Loucy (cell line): ENCODE measurements at regions not wholly inside any gene's neighbourhood (a gene's known extent, or its start where the extent isn't known, plus 50 kb on each side); places are given as distances from the start of the nearest gene placed in this dataset.

ENCODE experiments used
- H2AFZ ChIP-seq: fragments of 200-600 bp; sonication (generic); 2 replicates; pipeline ENCODE4 v1.6.0; 2016; ENCODE audit warnings: antibody characterized with exemption, mild to moderate bottlenecking, low read length, moderate library complexity
- H3F3A ChIP-seq: fragments of 200-600 bp; 2 replicates; pipeline ENCODE4 v1.6.0; 2016; ENCODE audit warnings: antibody characterized with exemption, low read depth, mild to moderate bottlenecking
- H3K27me3 ChIP-seq: fragments of 200-600 bp; sonication (generic); 2 replicates; pipeline ENCODE4 v1.6.1; 2014; ENCODE audit warnings: low read length, mild to moderate bottlenecking; ENCODE audit not compliant: insufficient read depth, poor library complexity, severe bottlenecking
- H3K36me3 ChIP-seq: fragments of 200-600 bp; sonication (generic); 2 replicates; pipeline ENCODE4 v1.6.1; 2016; ENCODE audit warnings: low read length; ENCODE audit not compliant: insufficient read depth
- H3K4me1 ChIP-seq: fragments of 200-600 bp; sonication (generic); 2 replicates; pipeline ENCODE4 v1.5.1; 2014; ENCODE audit warnings: low read length, mild to moderate bottlenecking; ENCODE audit not compliant: insufficient read depth, poor library complexity, severe bottlenecking
- H3K4me2 ChIP-seq: fragments of 200-600 bp; sonication (generic); 2 replicates; pipeline ENCODE4 v1.6.0; 2014; ENCODE audit warnings: antibody characterized with exemption, low read length, low read depth, mild to moderate bottlenecking; ENCODE audit not compliant: poor library complexity, severe bottlenecking
- H3K4me3 ChIP-seq: fragments of 200-600 bp; sonication (generic); 2 replicates; pipeline ENCODE4 v1.5.1; 2014; ENCODE audit warnings: low read length, mild to moderate bottlenecking, mixed read lengths; ENCODE audit not compliant: poor library complexity, severe bottlenecking
- H3K79me2 ChIP-seq: fragments of 200-600 bp; sonication (generic); 2 replicates; pipeline ENCODE4 v1.6.1; 2014; ENCODE audit warnings: low read length; ENCODE audit not compliant: insufficient read depth
- H3K9ac ChIP-seq: fragments of 200-600 bp; sonication (generic); 2 replicates; pipeline ENCODE4 v1.6.0; 2014; ENCODE audit warnings: mild to moderate bottlenecking, low read depth, low read length, moderate library complexity; ENCODE audit not compliant: poor library complexity, severe bottlenecking
- H3K9me2 ChIP-seq: fragments of 200-600 bp; sonication (generic); replicated peaks from 2 replicates; pipeline ENCODE4 v1.6.1; 2016; ENCODE audit warnings: low read depth, low read length, mixed read lengths
- H3K9me3 ChIP-seq: fragments of 200-600 bp; sonication (generic); 2 replicates; pipeline ENCODE4 v1.6.1; 2014; ENCODE audit warnings: mild to moderate bottlenecking, antibody characterized with exemption, low read length, low read depth; ENCODE audit not compliant: insufficient read depth
- H4K20me1 ChIP-seq: fragments of 200-600 bp; sonication (generic); 2 replicates; pipeline ENCODE4 v1.6.0; 2014; ENCODE audit warnings: antibody characterized with exemption, low read length, mild to moderate bottlenecking; ENCODE audit not compliant: insufficient read depth, poor library complexity, severe bottlenecking
- CTCF ChIP-seq: fragments of 200-600 bp; sonication (generic); conservative IDR thresholded peaks from 2 replicates; pipeline ENCODE4 v1.5.1; 2014; ENCODE audit warnings: mild to moderate bottlenecking, antibody characterized with exemption, low read length
- EZH2phosphoT487 ChIP-seq: fragments of 200-600 bp; IDR thresholded peaks from 2 replicates; pipeline ENCODE4 v1.6.1; 2018; ENCODE audit warnings: antibody characterized with exemption, mild to moderate bottlenecking, moderate library complexity, borderline replicate concordance

GRCh38 chr12:17841496-17841895 is 248.5 kb downstream of the RERGL start:
- no peaks in the 10 kb centered on the region for H3K79me2 ChIP-seq
- H3K9ac ChIP-seq: no peak overlapping the region
- H3K9me3 ChIP-seq: no peaks in the 10 kb centered on the region
- no peaks in the 10 kb centered on the region for H3K9me2 ChIP-seq
- H2AFZ ChIP-seq: no peak overlapping the region
- no peaks in the 10 kb centered on the region for H4K20me1 ChIP-seq
- no peaks in the 10 kb centered on the region for H3K27me3 ChIP-seq
- no peaks in the 10 kb centered on the region for H3K4me1 ChIP-seq
- H3K36me3 ChIP-seq: no peaks in the 10 kb centered on the region
- no peak overlapping the region for H3K4me3 ChIP-seq
- H3F3A ChIP-seq: no peaks in the 10 kb centered on the region
- no peak for TF ChIP-seq EZH2phosphoT487
- TF ChIP-seq CTCF: no peak
- no peak overlapping the region for H3K4me2 ChIP-seq

- Histone ChIP-seq H3K79me2 (no peaks in the 10 kb centered on the region), H2AFZ (no peak overlapping the region), H3K36me3 (no peaks in the 10 kb centered on the region), H3F3A (no peaks in the 10 kb centered on the region), H3K9me2 (no peaks in the 10 kb centered on the region; the same call in 1 of the 2 replicates), H3K27me3 (no peaks in the 10 kb centered on the region), H3K4me1 (no peaks in the 10 kb centered on the region), H3K9me3 (no peaks in the 10 kb centered on the region), H4K20me1 (no peaks in the 10 kb centered on the region), H3K4me2 (no peak overlapping the region), H3K4me3 (no peak overlapping the region), H3K9ac (no peak overlapping the region)
- TF ChIP-seq CTCF (no peak), EZH2phosphoT487 (no peak)
Measured at GRCh38 chr12:17829813-17830212, 260.2 kb downstream of the RERGL start.

- H2AFZ ChIP-seq: no peak overlapping the region
- TF ChIP-seq CTCF: no peak
- TF ChIP-seq EZH2phosphoT487: no peak
- H3K4me3 ChIP-seq: no peak overlapping the region
- no peaks in the 10 kb centered on the region for H3K27me3 ChIP-seq
- no peaks in the 10 kb centered on the region for H3F3A ChIP-seq
- H3K9ac ChIP-seq: no peak overlapping the region
- no peaks in the 10 kb centered on the region for H4K20me1 ChIP-seq
- no peaks in the 10 kb centered on the region for H3K4me1 ChIP-seq
- no peaks in the 10 kb centered on the region for H3K36me3 ChIP-seq
- no peaks in the 10 kb centered on the region for H3K9me3 ChIP-seq
- H3K9me2 ChIP-seq: no peaks in the 10 kb centered on the region
- H3K4me2 ChIP-seq: no peak overlapping the region
- H3K79me2 ChIP-seq: no peaks in the 10 kb centered on the region
Measured at GRCh38 chr12:17818931-17819330, 271.1 kb downstream of the RERGL start.
